RWPE2 (cell line): ENCODE measurements at regions not wholly inside any gene's neighbourhood (a gene's known extent, or its start where the extent isn't known, plus 50 kb on each side); places are given as distances from the start of the nearest gene placed in this dataset.

Source experiments
- ATAC-seq: fragments of 200-7000 bp; cut with Tn5 transposase; 3 replicates; pipeline ENCODE4 v1.9.1; 2021; ENCODE audit warnings: low read depth
- DNase-seq: peaks from one replicate; pipeline ENCODE4 v3.0.0-alpha.2; 2020; ENCODE audit warnings: low spot score
- H3K27ac ChIP-seq: fragments of 450-650 bp; 2 replicates; pipeline ENCODE4 v1.5.1; 2017; ENCODE audit warnings: mild to moderate bottlenecking; ENCODE audit not compliant: poor library complexity, severe bottlenecking
- H3K27me3 ChIP-seq: fragments of 250-450 bp; sonication (Bioruptor Pico); 2 replicates; pipeline ENCODE4 v1.5.1; 2021; ENCODE audit warnings: mild to moderate bottlenecking, moderate library complexity; ENCODE audit not compliant: insufficient read depth, poor library complexity, severe bottlenecking
- H3K36me3 ChIP-seq: fragments of 250-450 bp; sonication (Bioruptor Pico); 2 replicates; pipeline ENCODE4 v1.5.1; 2020; ENCODE audit warnings: low read depth, mild to moderate bottlenecking, moderate library complexity
- H3K4me1 ChIP-seq: fragments of 250-450 bp; sonication (Bioruptor Pico); 2 replicates; pipeline ENCODE4 v1.5.1; 2021; ENCODE audit warnings: mild to moderate bottlenecking, moderate library complexity; ENCODE audit not compliant: insufficient read depth, poor library complexity, severe bottlenecking
- H3K4me3 ChIP-seq: fragments of 250-450 bp; sonication (Bioruptor Pico); 2 replicates; pipeline ENCODE4 v1.5.1; 2021; ENCODE audit warnings: mild to moderate bottlenecking, moderate library complexity; ENCODE audit not compliant: severe bottlenecking
- H3K9me3 ChIP-seq: fragments of 250-450 bp; sonication (Bioruptor Pico); 2 replicates; pipeline ENCODE4 v1.5.1; 2021; ENCODE audit warnings: mild to moderate bottlenecking, moderate library complexity; ENCODE audit not compliant: severe bottlenecking
- TF ChIP-seq, protein P1 (sequence below): fragments of 450-650 bp; IDR thresholded peaks from one replicate; pipeline ENCODE4 v1.5.1; 2017; ENCODE audit warnings: mild to moderate bottlenecking, moderate library complexity; ENCODE audit not compliant: poor library complexity, severe bottlenecking

DNA sequence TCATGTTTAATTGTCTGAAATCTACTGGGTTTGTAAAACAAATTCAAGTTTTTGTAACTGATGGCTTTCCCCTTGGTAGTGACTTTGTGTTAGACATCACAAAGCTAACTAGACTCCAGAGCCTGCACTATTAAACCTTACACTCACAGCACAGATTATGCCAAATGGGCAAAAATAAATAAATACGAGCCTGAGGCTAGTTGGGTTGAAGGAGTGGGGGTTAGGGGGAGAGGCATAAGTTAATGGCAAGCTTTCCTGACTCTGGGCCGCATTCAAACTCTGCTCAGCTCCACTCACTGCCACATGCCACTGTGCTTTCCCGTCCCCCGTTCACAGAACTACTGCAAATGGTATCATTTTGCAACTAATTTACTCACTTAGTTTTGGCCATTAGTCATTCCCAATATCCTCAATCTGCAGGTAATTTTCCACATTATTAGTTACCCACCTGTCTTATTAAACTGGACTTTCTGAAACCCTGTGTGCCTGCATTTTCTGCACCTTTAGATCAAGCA lies 1079.9 kb upstream of the PIK3C3 start:
- Histone ChIP-seq H3K4me1 (peaks cover 50% of the 10 kb centered on the region), H3K36me3 (no peaks in the 10 kb centered on the region), H3K27me3 (no peaks in the 10 kb centered on the region), H3K4me3 (no peak overlapping the region), H3K27ac (peak overlapping the region; percentile 94), H3K9me3 (no peaks in the 10 kb centered on the region)
- no peak for DNase-seq
- TF ChIP-seq, protein P1, sequence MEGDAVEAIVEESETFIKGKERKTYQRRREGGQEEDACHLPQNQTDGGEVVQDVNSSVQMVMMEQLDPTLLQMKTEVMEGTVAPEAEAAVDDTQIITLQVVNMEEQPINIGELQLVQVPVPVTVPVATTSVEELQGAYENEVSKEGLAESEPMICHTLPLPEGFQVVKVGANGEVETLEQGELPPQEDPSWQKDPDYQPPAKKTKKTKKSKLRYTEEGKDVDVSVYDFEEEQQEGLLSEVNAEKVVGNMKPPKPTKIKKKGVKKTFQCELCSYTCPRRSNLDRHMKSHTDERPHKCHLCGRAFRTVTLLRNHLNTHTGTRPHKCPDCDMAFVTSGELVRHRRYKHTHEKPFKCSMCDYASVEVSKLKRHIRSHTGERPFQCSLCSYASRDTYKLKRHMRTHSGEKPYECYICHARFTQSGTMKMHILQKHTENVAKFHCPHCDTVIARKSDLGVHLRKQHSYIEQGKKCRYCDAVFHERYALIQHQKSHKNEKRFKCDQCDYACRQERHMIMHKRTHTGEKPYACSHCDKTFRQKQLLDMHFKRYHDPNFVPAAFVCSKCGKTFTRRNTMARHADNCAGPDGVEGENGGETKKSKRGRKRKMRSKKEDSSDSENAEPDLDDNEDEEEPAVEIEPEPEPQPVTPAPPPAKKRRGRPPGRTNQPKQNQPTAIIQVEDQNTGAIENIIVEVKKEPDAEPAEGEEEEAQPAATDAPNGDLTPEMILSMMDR: no peak
- no peak for ATAC-seq

DNA sequence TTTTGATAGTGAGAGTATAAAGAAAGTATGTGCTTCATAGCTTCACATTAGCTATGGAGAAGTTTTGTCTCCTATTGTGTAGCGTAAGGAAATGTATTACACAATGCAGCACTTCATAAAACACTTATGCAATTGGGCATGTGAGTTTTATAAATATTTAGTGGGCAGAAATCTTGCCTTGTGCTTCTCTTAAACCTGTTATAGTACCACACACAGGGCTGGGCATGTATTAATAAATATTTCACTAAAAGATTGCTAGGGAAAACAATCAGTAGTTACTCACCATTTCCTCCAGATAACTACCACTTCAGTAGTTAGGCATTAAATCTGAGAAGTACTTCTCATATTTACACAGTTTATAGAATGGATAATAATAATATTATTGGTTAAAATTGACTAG lies 1080.8 kb upstream of the PIK3C3 start:
- ATAC-seq (peak; percentile 77), DNase-seq (no peak)
- no peaks in the 10 kb centered on the region for H3K36me3 ChIP-seq
- TF ChIP-seq, protein P1: no peak
- no peak overlapping the region for H3K4me3 ChIP-seq
- H3K4me1 ChIP-seq: peaks cover 52% of the 10 kb centered on the region
- H3K27ac ChIP-seq: peak overlapping the region; percentile 94
- H3K9me3 ChIP-seq: no peaks in the 10 kb centered on the region
- H3K27me3 ChIP-seq: no peaks in the 10 kb centered on the region

DNA sequence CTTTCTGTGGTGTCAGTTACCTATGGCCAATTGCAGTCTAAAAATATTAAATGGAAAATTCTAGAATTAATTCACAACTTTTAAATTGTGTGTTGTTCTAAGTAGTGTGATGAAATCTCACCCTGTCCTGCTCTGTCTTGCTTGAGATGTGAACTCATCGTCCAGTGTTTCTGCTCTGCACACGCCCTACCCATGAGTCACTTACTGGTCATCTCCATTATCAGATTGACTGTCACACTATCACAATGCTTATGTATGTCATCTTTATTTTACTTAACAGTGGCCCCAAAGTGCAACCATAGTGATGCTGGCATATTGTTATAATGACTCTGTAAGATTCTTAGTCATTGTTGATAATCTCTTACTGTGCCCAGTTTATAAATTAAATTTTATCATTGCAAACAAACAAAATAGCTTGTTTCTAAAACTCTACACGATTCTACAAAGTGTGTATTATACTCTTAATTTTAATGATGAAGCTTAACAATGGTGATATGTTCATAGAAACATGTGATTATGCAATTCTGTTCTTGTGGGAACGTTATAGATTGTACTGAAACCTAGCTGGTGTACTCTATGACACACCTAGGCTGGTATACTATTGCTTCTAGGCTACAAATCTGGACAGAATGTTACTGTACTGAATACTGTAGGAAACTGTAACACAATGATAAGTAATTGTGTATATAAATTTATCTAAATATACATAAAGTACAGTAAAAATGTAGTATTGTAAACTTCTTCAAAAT lies 1086.8 kb upstream of the PIK3C3 start:
- no peaks in the 10 kb centered on the region for H3K9me3 ChIP-seq
- peak overlapping the region; percentile 99 for H3K27ac ChIP-seq
- H3K4me1 ChIP-seq: peaks cover 37% of the 10 kb centered on the region
- TF ChIP-seq, protein P1: no peak
- no peaks in the 10 kb centered on the region for H3K36me3 ChIP-seq
- peak; percentile 89 for ATAC-seq
- peak; percentile 76 for DNase-seq
- H3K27me3 ChIP-seq: no peaks in the 10 kb centered on the region
- H3K4me3 ChIP-seq: no peak overlapping the region

DNA sequence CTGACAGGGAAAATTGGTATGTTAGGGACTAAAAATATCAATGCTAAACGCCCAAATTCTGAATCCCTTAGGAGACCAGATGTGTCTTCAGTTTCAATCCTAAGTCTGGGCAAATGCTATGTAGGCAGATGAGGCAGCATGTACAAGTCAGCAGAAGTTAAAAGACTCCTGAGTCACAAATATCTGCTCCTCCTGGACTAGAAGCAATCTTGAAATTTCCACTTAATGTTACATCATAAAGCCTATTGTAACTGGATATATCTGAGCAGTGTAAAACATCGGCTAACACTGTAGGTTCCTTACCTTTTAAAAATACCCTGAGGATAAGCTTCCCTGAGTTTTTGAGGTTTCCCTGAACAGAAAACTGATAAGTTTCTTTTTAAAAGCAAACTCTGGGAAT lies 1087.6 kb upstream of the PIK3C3 start:
- peak; percentile 81 for ATAC-seq
- no peaks in the 10 kb centered on the region for H3K9me3 ChIP-seq
- DNase-seq: no peak
- peak overlapping the region; percentile 99 for H3K27ac ChIP-seq
- no peaks in the 10 kb centered on the region for H3K27me3 ChIP-seq
- H3K4me3 ChIP-seq: no peak overlapping the region
- H3K36me3 ChIP-seq: no peaks in the 10 kb centered on the region
- TF ChIP-seq, protein P1: no peak
- H3K4me1 ChIP-seq: peaks cover 34% of the 10 kb centered on the region

DNA sequence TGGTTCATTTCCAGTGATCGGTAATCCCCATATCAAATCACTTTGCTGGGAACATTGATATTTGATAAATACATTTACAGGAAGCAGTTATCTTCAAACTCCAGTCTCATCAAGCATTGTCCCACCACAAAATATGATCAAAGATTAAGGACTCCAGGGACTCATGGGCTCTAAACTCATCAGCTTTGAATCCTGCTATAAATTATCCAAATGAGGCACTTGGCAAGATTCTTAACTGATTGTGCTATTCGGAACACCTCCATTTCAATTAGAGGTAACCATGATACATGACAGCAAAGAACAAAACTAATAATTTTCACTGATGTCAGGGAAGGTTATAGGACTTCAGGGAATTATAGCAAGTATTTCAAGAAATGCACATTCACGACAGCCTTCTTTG lies 1088.1 kb upstream of the PIK3C3 start:
- H3K27me3 ChIP-seq: no peaks in the 10 kb centered on the region
- TF ChIP-seq, protein P1: no peak
- no peaks in the 10 kb centered on the region for H3K9me3 ChIP-seq
- no peak for ATAC-seq
- H3K4me1 ChIP-seq: peaks cover 34% of the 10 kb centered on the region
- H3K4me3 ChIP-seq: no peak overlapping the region
- peak overlapping the region; percentile 99 for H3K27ac ChIP-seq
- DNase-seq: no peak
- no peaks in the 10 kb centered on the region for H3K36me3 ChIP-seq
